CD4-positive, alpha-beta T cell (primary cell): ENCODE measurements at regions not wholly inside any gene's neighbourhood (a gene's known extent, or its start where the extent isn't known, plus 50 kb on each side); places are given as distances from the start of the nearest gene placed in this dataset.
"Not testable (repeated sequence)": the region's sequence is repeated elsewhere in the genome, so short reads cannot be mapped to it uniquely, and the experiment has no call there.

ENCODE experiments used
- ATAC-seq: fragments of 200-7000 bp; cut with Tn5 transposase; one replicate; pipeline ENCODE4 v1.10.0; 2022; ENCODE audit warnings: mild to moderate bottlenecking; ENCODE audit not compliant: poor library complexity
- CTCF ChIA-PET: fragments of 350-600 bp; sonication (Branson Sonifier 250); formaldehyde crosslinking; loops from one replicate; lab custom pipeline; 2021; ENCODE audit warnings: antibody characterized with exemption, inconsistent platforms; lab: Charles Lee
- POLR2A ChIA-PET: fragments of 350-600 bp; sonication (Branson Sonifier 250); formaldehyde crosslinking; loops from one replicate; lab custom pipeline; 2021; ENCODE audit warnings: antibody characterized with exemption, inconsistent platforms; lab: Charles Lee
- DNase-seq, 14 experiments: peaks; one replicate each; pipeline ENCODE4 v3.0.0-alpha.2; 2013 to 2020; ENCODE audit warnings: mixed read lengths in 2 of 14
- H3K27ac ChIP-seq, 2 donors: one replicate each; pipeline versions ENCODE4 v1.5.1 to v1.7.0; 2013; ENCODE audit warnings: low read length in 2 of 2, low read depth in 1 of 2, mild to moderate bottlenecking in 1 of 2
- H3K27me3 ChIP-seq, 2 experiments: 1 replicate in 1 of 2; 2 replicates in 1 of 2; pipeline versions ENCODE4 v1.6.1 to v1.7.0; 2013; ENCODE audit warnings: low read length in 2 of 2, control low read depth in 1 of 2, mild to moderate bottlenecking in 1 of 2, moderate library complexity in 1 of 2; ENCODE audit not compliant: insufficient read depth in 2 of 2, control insufficient read depth in 1 of 2
- H3K36me3 ChIP-seq: one replicate; pipeline ENCODE4 v1.6.1; 2013; ENCODE audit warnings: low read length, control low read depth; ENCODE audit not compliant: insufficient read depth
- H3K4me1 ChIP-seq: one replicate; pipeline ENCODE4 v1.6.1; 2013; ENCODE audit warnings: low read length, control low read depth; ENCODE audit not compliant: insufficient read depth
- H3K4me3 ChIP-seq: one replicate; pipeline ENCODE4 v1.5.1; 2013; ENCODE audit warnings: mild to moderate bottlenecking, low read length, moderate library complexity
- H3K9me3 ChIP-seq, 2 experiments: 1 replicate in 1 of 2; 2 replicates in 1 of 2; pipeline versions ENCODE4 v1.6.1 to v1.7.0; 2013; ENCODE audit warnings: low read length in 2 of 2, mild to moderate bottlenecking in 2 of 2, control low read depth in 1 of 2, moderate library complexity in 1 of 2; ENCODE audit not compliant: control insufficient read depth in 1 of 2, insufficient read depth in 1 of 2
- H3K27ac Mint-ChIP-seq: one replicate; pipeline ENCODE4 v1.8.0; 2020; ENCODE audit warnings: mixed read lengths
- H3K27me3 Mint-ChIP-seq: one replicate; pipeline ENCODE4 v1.8.0; 2021; ENCODE audit warnings: mixed read lengths
- H3K36me3 Mint-ChIP-seq: one replicate; pipeline ENCODE4 v1.8.0; 2021; ENCODE audit warnings: low read depth, mixed read lengths
- H3K4me1 Mint-ChIP-seq: one replicate; pipeline ENCODE4 v1.8.0; 2021; ENCODE audit warnings: low read depth, mixed read lengths
- H3K4me3 Mint-ChIP-seq: one replicate; pipeline ENCODE4 v1.8.0; 2020; ENCODE audit warnings: mild to moderate bottlenecking, mixed read lengths
- H3K9me3 Mint-ChIP-seq: one replicate; pipeline ENCODE4 v1.8.0; 2020; ENCODE audit warnings: mixed read lengths
- CTCF ChIP-seq: fragments of 200-600 bp; IDR thresholded peaks from one replicate; pipeline ENCODE4 v1.8.0; 2022; ENCODE audit warnings: antibody characterized with exemption, mild to moderate bottlenecking
- intact Hi-C, 2 experiments: fragments of 100-400 bp; cut with DNase I in 1 of 2; cut with micrococcal nuclease in 1 of 2; formaldehyde crosslinking; loops; one replicate each; pipeline versions ENCODE4 v1.15.1 to v1.9.0; 2023 to 2025; cut with DNase I, micrococcal nuclease

- H3K4me3 ChIP-seq = no peak overlapping the region
- H3K27me3 Mint-ChIP-seq = no peaks in the 10 kb centered on the region
- ChIA-PET CTCF (no interaction called here), POLR2A (no interaction called here)
- no peaks in the 10 kb centered on the region for H3K36me3 Mint-ChIP-seq
- no peaks in the 10 kb centered on the region for H3K4me1 ChIP-seq
- no peaks in the 10 kb centered on the region for H3K9me3 Mint-ChIP-seq
- H3K4me3 Mint-ChIP-seq = no peak overlapping the region
- no peaks in the 10 kb centered on the region for H3K36me3 ChIP-seq
- no peak overlapping the region for H3K27ac ChIP-seq
- intact Hi-C loops = no loop called here
- no peak overlapping the region for H3K27ac Mint-ChIP-seq
- H3K27me3 ChIP-seq = no peaks in the 10 kb centered on the region
- no peak for TF ChIP-seq CTCF
- no peaks in the 10 kb centered on the region for H3K4me1 Mint-ChIP-seq
- ATAC-seq (no peak), DNase-seq (no peak)
- H3K9me3 ChIP-seq = no peaks in the 10 kb centered on the region
Observed at GRCh38 chr12:90546511-90546910, 408.5 kb downstream of the CCER1 start.

GRCh38 chr12:90543841-90544240, 411.1 kb downstream of the CCER1 start:
- ChIA-PET CTCF (no interaction called here), POLR2A (no interaction called here)
- no peak for ATAC-seq
- no peak for TF ChIP-seq CTCF
- H3K27me3 ChIP-seq = no peaks in the 10 kb centered on the region
- Mint-ChIP-seq H3K4me3 (no peak overlapping the region), H3K36me3 (no peaks in the 10 kb centered on the region), H3K27ac (no peak overlapping the region), H3K27me3 (no peaks in the 10 kb centered on the region), H3K4me1 (no peaks in the 10 kb centered on the region), H3K9me3 (no peaks in the 10 kb centered on the region)
- no peak for DNase-seq
- intact Hi-C loops = no loop called here
- H3K4me3 ChIP-seq = no peak overlapping the region
- no peaks in the 10 kb centered on the region for H3K36me3 ChIP-seq
- H3K27ac ChIP-seq = no peak overlapping the region
- H3K4me1 ChIP-seq = no peaks in the 10 kb centered on the region
- H3K9me3 ChIP-seq = no peaks in the 10 kb centered on the region

GRCh38 chr12:90543374-90543773, 411.6 kb downstream of the CCER1 start:
- intact Hi-C loops = no loop called here
- no peaks in the 10 kb centered on the region for H3K4me1 Mint-ChIP-seq
- no peak for ATAC-seq

GRCh38 chr12:90542852-90543251, 412.1 kb downstream of the CCER1 start:
- POLR2A ChIA-PET, H3K9me3 ChIP-seq, H3K36me3 ChIP-seq, H3K9me3 Mint-ChIP-seq, H3K27me3 Mint-ChIP-seq, intact Hi-C loops, H3K27me3 ChIP-seq, H3K27ac ChIP-seq, H3K4me1 ChIP-seq, H3K4me1 Mint-ChIP-seq, H3K4me3 ChIP-seq, H3K36me3 Mint-ChIP-seq, ATAC-seq, CTCF ChIA-PET, H3K4me3 Mint-ChIP-seq, DNase-seq, H3K27ac Mint-ChIP-seq: not testable (repeated sequence)

More at GRCh38 chr12:90543374-90543773, 411.6 kb downstream of the CCER1 start:
- H3K27ac Mint-ChIP-seq = no peak overlapping the region
- no peaks in the 10 kb centered on the region for H3K36me3 Mint-ChIP-seq
- no peak for DNase-seq
- no peaks in the 10 kb centered on the region for H3K27me3 Mint-ChIP-seq
- CTCF ChIA-PET = no interaction called here
- H3K4me3 Mint-ChIP-seq = no peak overlapping the region
- H3K9me3 ChIP-seq = no peaks in the 10 kb centered on the region
- TF ChIP-seq CTCF = no peak
- H3K36me3 ChIP-seq = no peaks in the 10 kb centered on the region
- H3K4me3 ChIP-seq = no peak overlapping the region
- POLR2A ChIA-PET = no interaction called here
- H3K9me3 Mint-ChIP-seq = no peaks in the 10 kb centered on the region
- no peak overlapping the region for H3K27ac ChIP-seq
- no peaks in the 10 kb centered on the region for H3K27me3 ChIP-seq
- no peaks in the 10 kb centered on the region for H3K4me1 ChIP-seq

GRCh38 chr12:90533828-90534227, 421.1 kb downstream of the CCER1 start:
- H3K4me1 ChIP-seq, POLR2A ChIA-PET, H3K4me1 Mint-ChIP-seq, CTCF ChIA-PET, intact Hi-C loops, ATAC-seq, DNase-seq, H3K27me3 ChIP-seq, H3K27ac Mint-ChIP-seq, H3K4me3 Mint-ChIP-seq, H3K4me3 ChIP-seq, H3K36me3 ChIP-seq, H3K27me3 Mint-ChIP-seq, H3K36me3 Mint-ChIP-seq, H3K27ac ChIP-seq, H3K9me3 ChIP-seq, H3K9me3 Mint-ChIP-seq: not testable (repeated sequence)
